ENCODE measurements at regions not wholly inside any gene's neighbourhood (a gene's known extent, or its start where the extent isn't known, plus 50 kb on each side); places are given as distances from the start of the nearest gene placed in this dataset.
"Not testable (repeated sequence)": the region's sequence is repeated elsewhere in the genome, so short reads cannot be mapped to it uniquely, and the experiment has no call there.

DNA sequence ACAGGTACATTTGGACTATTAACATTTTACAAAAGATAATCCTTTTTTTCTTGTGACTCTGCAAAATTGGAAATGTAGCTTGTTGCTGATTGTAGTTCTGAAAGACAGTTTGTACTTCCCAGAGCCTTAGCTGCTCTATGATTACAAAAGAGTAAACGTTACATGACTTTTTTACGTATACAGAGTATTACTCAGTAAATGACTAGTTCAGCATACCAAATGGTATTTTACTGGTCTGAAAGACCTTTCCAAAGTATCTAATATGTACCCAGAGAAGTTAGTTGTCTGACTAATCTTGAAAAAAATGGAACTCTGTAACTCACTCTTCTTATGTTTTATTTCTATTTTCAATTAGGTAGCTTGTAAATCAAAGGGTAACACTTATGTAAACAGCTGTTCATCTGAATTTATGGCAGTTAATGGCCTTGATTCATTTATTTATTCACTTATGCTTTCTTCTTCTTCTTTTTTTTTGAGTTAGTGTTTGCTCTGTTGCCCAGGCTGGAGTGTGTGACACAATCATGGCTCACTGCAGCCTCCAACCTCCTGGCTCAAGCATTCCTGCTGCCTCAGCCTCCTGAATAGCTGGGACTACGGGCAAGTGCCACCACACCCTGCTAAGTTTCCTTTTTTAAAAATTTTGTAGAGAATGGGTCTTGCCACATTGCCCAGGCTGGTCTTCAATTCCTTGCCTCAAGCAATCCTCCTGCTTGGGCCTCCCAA is 151.7 kb downstream of the C3orf38 start:
- intact Hi-C loops (cut with DNase I), result no loop called here
- H3K4me3 ChIP-seq, result no peak overlapping the region
- no peaks in the 10 kb centered on the region for H3K4me1 ChIP-seq
- no peak overlapping the region for H3K27ac ChIP-seq
- TF ChIP-seq POLR2A (IDR thresholded peaks at IDR 0.05) (no peak), POLR2AphosphoS5 (IDR thresholded peaks at IDR 0.05) (no peak), EP300 (IDR thresholded peaks at IDR 0.05) (no peak)
- TF ChIP-seq, protein P1, sequence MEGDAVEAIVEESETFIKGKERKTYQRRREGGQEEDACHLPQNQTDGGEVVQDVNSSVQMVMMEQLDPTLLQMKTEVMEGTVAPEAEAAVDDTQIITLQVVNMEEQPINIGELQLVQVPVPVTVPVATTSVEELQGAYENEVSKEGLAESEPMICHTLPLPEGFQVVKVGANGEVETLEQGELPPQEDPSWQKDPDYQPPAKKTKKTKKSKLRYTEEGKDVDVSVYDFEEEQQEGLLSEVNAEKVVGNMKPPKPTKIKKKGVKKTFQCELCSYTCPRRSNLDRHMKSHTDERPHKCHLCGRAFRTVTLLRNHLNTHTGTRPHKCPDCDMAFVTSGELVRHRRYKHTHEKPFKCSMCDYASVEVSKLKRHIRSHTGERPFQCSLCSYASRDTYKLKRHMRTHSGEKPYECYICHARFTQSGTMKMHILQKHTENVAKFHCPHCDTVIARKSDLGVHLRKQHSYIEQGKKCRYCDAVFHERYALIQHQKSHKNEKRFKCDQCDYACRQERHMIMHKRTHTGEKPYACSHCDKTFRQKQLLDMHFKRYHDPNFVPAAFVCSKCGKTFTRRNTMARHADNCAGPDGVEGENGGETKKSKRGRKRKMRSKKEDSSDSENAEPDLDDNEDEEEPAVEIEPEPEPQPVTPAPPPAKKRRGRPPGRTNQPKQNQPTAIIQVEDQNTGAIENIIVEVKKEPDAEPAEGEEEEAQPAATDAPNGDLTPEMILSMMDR (IDR thresholded peaks at IDR 0.05), result no peak
- H3K9me3 ChIP-seq, result no peaks in the 10 kb centered on the region
- no peak for DNase-seq
- 30 to 56% methylated on average over 3 of the region's 3 CpGs for WGBS, 2 donors
- no peaks in the 10 kb centered on the region for H3K36me3 ChIP-seq
- H3K27me3 ChIP-seq, result no peaks in the 10 kb centered on the region

GRCh38 chr3:88301996-88302393 is 152.2 kb downstream of the C3orf38 start:
- no peak overlapping the region for H3K4me3 ChIP-seq
- H3K9me3 ChIP-seq, result no peaks in the 10 kb centered on the region
- H3K27ac ChIP-seq, result no peak overlapping the region
- DNase-seq, result no peak
- no peaks in the 10 kb centered on the region for H3K27me3 ChIP-seq
- TF ChIP-seq POLR2AphosphoS5 (IDR thresholded peaks at IDR 0.05), result no peak
- TF ChIP-seq, protein P1 (IDR thresholded peaks at IDR 0.05), result no peak
- H3K4me1 ChIP-seq, result no peaks in the 10 kb centered on the region
- intact Hi-C loops (cut with DNase I), result no loop called here
- H3K36me3 ChIP-seq, result no peaks in the 10 kb centered on the region

GRCh38 chr3:88303331-88303904 is 153.7 kb downstream of the C3orf38 start:
- H3K36me3 ChIP-seq; H3K9me3 ChIP-seq; H3K27me3 ChIP-seq; intact Hi-C loops (cut with DNase I); H3K27ac ChIP-seq; H3K4me3 ChIP-seq; H3K4me1 ChIP-seq; DNase-seq: not testable (repeated sequence)
- 93 to 95% methylated on average over 30 of the region's 30 CpGs for WGBS, 2 donors

GRCh38 chr3:88307666-88308065 is 157.9 kb downstream of the C3orf38 start:
- Histone ChIP-seq H3K9me3 (no peaks in the 10 kb centered on the region), H3K27me3 (no peaks in the 10 kb centered on the region), H3K4me3 (no peak overlapping the region), H3K36me3 (no peaks in the 10 kb centered on the region), H3K4me1 (no peaks in the 10 kb centered on the region), H3K27ac (no peak overlapping the region)
- no peak for DNase-seq
- intact Hi-C loops (cut with DNase I), result no loop called here
- 58 to 78% methylated on average over 12 of the region's 12 CpGs for WGBS, 2 donors
- TF ChIP-seq POLR2AphosphoS5 (IDR thresholded peaks at IDR 0.05), result no peak
- TF ChIP-seq EP300 (IDR thresholded peaks at IDR 0.05), result no peak
- no peak for TF ChIP-seq POLR2A (IDR thresholded peaks at IDR 0.05)
- TF ChIP-seq, protein P1 (IDR thresholded peaks at IDR 0.05), result no peak

DNA sequence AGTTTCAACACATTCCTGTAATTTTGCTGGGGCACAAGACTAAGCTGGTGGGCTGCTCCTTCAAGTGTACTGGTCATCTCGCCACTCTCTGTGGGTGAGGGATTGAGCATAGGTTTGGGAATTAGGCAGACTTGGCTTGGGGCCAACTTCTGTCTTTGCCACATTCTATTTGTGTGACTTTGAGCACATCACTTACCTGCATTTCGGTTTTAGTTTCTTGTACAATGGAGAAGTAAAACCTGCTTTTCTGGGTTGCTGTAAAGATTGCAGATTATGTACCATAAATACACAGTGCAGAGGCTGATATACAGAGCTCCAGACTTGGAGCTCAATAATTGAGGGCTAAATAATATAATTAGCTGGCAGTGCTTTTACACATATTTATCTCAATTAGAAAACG is 162.1 kb downstream of the C3orf38 start:
- Histone ChIP-seq H3K9me3 (no peaks in the 10 kb centered on the region), H3K36me3 (no peaks in the 10 kb centered on the region), H3K27me3 (no peaks in the 10 kb centered on the region), H3K4me1 (no peaks in the 10 kb centered on the region), H3K27ac (no peak overlapping the region), H3K4me3 (no peak overlapping the region)
- no peak for DNase-seq
- TF ChIP-seq POLR2AphosphoS5 (IDR thresholded peaks at IDR 0.05) (no peak), POLR2A (IDR thresholded peaks at IDR 0.05) (no peak), EP300 (IDR thresholded peaks at IDR 0.05) (no peak)
- TF ChIP-seq, protein P1 (IDR thresholded peaks at IDR 0.05), result no peak
- intact Hi-C loops (cut with DNase I), result no loop called here
- WGBS, 2 donors, result 60 to 74% methylated on average over 3 of the region's 3 CpGs
